ENCODE measurements at regions not wholly inside any gene's neighbourhood (a gene's known extent, or its start where the extent isn't known, plus 50 kb on each side); places are given as distances from the start of the nearest gene placed in this dataset.

- TF ChIP-seq, protein P1, sequence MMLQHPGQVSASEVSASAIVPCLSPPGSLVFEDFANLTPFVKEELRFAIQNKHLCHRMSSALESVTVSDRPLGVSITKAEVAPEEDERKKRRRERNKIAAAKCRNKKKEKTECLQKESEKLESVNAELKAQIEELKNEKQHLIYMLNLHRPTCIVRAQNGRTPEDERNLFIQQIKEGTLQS (IDR thresholded peaks at IDR 0.05): no peak
- TF ChIP-seq SP1 (IDR thresholded peaks at IDR 0.05) (peak; percentile 31), JUND (IDR thresholded peaks at IDR 0.05) (peak in 1 of 2 donors; percentile 15), RAD21 (IDR thresholded peaks at IDR 0.05) (no peak), CTCF (IDR thresholded peaks at IDR 0.05; ENCODE audit: low read depth, low read length, missing input control) (no peak)
- TF ChIP-seq, protein P2, sequence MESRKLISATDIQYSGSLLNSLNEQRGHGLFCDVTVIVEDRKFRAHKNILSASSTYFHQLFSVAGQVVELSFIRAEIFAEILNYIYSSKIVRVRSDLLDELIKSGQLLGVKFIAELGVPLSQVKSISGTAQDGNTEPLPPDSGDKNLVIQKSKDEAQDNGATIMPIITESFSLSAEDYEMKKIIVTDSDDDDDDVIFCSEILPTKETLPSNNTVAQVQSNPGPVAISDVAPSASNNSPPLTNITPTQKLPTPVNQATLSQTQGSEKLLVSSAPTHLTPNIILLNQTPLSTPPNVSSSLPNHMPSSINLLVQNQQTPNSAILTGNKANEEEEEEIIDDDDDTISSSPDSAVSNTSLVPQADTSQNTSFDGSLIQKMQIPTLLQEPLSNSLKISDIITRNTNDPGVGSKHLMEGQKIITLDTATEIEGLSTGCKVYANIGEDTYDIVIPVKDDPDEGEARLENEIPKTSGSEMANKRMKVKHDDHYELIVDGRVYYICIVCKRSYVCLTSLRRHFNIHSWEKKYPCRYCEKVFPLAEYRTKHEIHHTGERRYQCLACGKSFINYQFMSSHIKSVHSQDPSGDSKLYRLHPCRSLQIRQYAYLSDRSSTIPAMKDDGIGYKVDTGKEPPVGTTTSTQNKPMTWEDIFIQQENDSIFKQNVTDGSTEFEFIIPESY (IDR thresholded peaks at IDR 0.05): no peak
Measured at GRCh38 chr21:36544545-36544944, 64.6 kb upstream of the CLDN14 start (continued).

- WGBS: 64% methylated on average over 6 of the region's 6 CpGs
Measured at GRCh38 chr21:36545776-36546511, 66.0 kb upstream of the CLDN14 start.

More at GRCh38 chr21:36545776-36546511, 66.0 kb upstream of the CLDN14 start:
- Histone ChIP-seq H3K9me3 (ENCODE audit: control insufficient read depth in 4 of 4, low read length in 3 of 4) (no peaks in the 10 kb centered on the region), H3K9ac (ENCODE audit: low read depth in 1 of 2, low read length in 2 of 2) (no peak overlapping the region), H3K27me3 (ENCODE audit: control insufficient read depth in 4 of 4, insufficient read depth in 4 of 4, low read length in 3 of 4) (no peaks in the 10 kb centered on the region), H3K4me3 (ENCODE audit: low read depth in 1 of 3, low read length in 3 of 3) (no peak overlapping the region), H3K4me1 (ENCODE audit: control insufficient read depth in 4 of 4, insufficient read depth in 4 of 4, low read length in 3 of 4) (peaks cover 11 to 47% (median 34%) of the 10 kb centered on the region in 4 donors), H3K27ac (ENCODE audit: low read depth in 1 of 2, low read length in 2 of 2) (peak overlapping the region; percentile 44 to 55), H3K36me3 (ENCODE audit: control insufficient read depth in 4 of 4, insufficient read depth in 3 of 4, low read depth in 1 of 4, low read length in 3 of 4) (no peaks in the 10 kb centered on the region)
- TF ChIP-seq, protein P3, sequence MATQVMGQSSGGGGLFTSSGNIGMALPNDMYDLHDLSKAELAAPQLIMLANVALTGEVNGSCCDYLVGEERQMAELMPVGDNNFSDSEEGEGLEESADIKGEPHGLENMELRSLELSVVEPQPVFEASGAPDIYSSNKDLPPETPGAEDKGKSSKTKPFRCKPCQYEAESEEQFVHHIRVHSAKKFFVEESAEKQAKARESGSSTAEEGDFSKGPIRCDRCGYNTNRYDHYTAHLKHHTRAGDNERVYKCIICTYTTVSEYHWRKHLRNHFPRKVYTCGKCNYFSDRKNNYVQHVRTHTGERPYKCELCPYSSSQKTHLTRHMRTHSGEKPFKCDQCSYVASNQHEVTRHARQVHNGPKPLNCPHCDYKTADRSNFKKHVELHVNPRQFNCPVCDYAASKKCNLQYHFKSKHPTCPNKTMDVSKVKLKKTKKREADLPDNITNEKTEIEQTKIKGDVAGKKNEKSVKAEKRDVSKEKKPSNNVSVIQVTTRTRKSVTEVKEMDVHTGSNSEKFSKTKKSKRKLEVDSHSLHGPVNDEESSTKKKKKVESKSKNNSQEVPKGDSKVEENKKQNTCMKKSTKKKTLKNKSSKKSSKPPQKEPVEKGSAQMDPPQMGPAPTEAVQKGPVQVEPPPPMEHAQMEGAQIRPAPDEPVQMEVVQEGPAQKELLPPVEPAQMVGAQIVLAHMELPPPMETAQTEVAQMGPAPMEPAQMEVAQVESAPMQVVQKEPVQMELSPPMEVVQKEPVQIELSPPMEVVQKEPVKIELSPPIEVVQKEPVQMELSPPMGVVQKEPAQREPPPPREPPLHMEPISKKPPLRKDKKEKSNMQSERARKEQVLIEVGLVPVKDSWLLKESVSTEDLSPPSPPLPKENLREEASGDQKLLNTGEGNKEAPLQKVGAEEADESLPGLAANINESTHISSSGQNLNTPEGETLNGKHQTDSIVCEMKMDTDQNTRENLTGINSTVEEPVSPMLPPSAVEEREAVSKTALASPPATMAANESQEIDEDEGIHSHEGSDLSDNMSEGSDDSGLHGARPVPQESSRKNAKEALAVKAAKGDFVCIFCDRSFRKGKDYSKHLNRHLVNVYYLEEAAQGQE (IDR thresholded peaks at IDR 0.05): peak; percentile 65
- peak; percentile 75 to 84 for TF ChIP-seq HNF4A (conservative IDR thresholded peaks at IDR 0.05)
- peak; percentile 96 to 97 for TF ChIP-seq RXRA (IDR thresholded peaks at IDR 0.05)
- TF ChIP-seq, protein P2 (IDR thresholded peaks at IDR 0.05): peak; percentile 9
- TF ChIP-seq FOXA1 (IDR thresholded peaks at IDR 0.05): peak; percentile 41
- no peak for TF ChIP-seq CTCF (IDR thresholded peaks at IDR 0.05; ENCODE audit: low read depth, low read length, missing input control)
- TF ChIP-seq YY1 (IDR thresholded peaks at IDR 0.05): no peak
- no peak for TF ChIP-seq EGR1 (IDR thresholded peaks at IDR 0.05; ENCODE audit: low read depth in 2 of 2)
- TF ChIP-seq NR2F2 (IDR thresholded peaks at IDR 0.05): peak; percentile 88
- TF ChIP-seq HNF4G (IDR thresholded peaks at IDR 0.05): peak; percentile 39
- TF ChIP-seq TAF1 (conservative IDR thresholded peaks at IDR 0.05): no peak
- peak; percentile 60 for TF ChIP-seq FOXA2 (IDR thresholded peaks at IDR 0.05)
- TF ChIP-seq JUND (IDR thresholded peaks at IDR 0.05): peak; percentile 52 to 87
- TF ChIP-seq, protein P1 (IDR thresholded peaks at IDR 0.05): peak; percentile 57
- no peak for TF ChIP-seq GABPA (IDR thresholded peaks at IDR 0.05 in 1 of 2, conservative IDR thresholded peaks at IDR 0.05 in 1 of 2)
- TF ChIP-seq MAX (IDR thresholded peaks at IDR 0.05): peak; percentile 58
- peak; percentile 66 for TF ChIP-seq SP1 (IDR thresholded peaks at IDR 0.05)
- TF ChIP-seq RAD21 (IDR thresholded peaks at IDR 0.05): peak; percentile 21 to 28
- DNase-seq (ENCODE audit: low spot score): no peak

Measured in liver (tissue), 8 donors.